ENCODE measurements at regions not wholly inside any gene's neighbourhood (a gene's known extent, or its start where the extent isn't known, plus 50 kb on each side); places are given as distances from the start of the nearest gene placed in this dataset.

GRCh38 chr1:163604896-163605295, 283.1 kb downstream of the NUF2 start:
- TF ChIP-seq TARDBP (IDR thresholded peaks at IDR 0.05): no peak
- no peak for TF ChIP-seq ELF4 (IDR thresholded peaks at IDR 0.05)
- no peak for TF ChIP-seq PKNOX1 (IDR thresholded peaks at IDR 0.05)
- no peak for TF ChIP-seq ZNF384 (IDR thresholded peaks at IDR 0.05)
- TF ChIP-seq FOXA1 (IDR thresholded peaks at IDR 0.05): no peak
- no peak for TF ChIP-seq FOXM1 (IDR thresholded peaks at IDR 0.05; ENCODE audit: borderline replicate concordance)
- TF ChIP-seq BHLHE40 (IDR thresholded peaks at IDR 0.05; ENCODE audit: borderline replicate concordance): no peak
- TF ChIP-seq SP1 (IDR thresholded peaks at IDR 0.05): no peak
- TF ChIP-seq NFRKB (IDR thresholded peaks at IDR 0.05): no peak
